WTC11 (cell line): ENCODE measurements at regions not wholly inside any gene's neighbourhood (a gene's known extent, or its start where the extent isn't known, plus 50 kb on each side); places are given as distances from the start of the nearest gene placed in this dataset.

Experiments used
- ATAC-seq: fragments of 200-7000 bp; cut with Tn5 transposase; 2 replicates; pipeline ENCODE4 v1.10.0; 2021; ENCODE audit warnings: mild to moderate bottlenecking, moderate library complexity
- CTCF ChIA-PET: fragments of 300-600 bp; sonication (Branson Sonifier 250); formaldehyde crosslinking; loops from one replicate; lab custom pipeline; 2021; ENCODE audit warnings: antibody characterized with exemption; lab: Charles Lee
- POLR2A ChIA-PET: fragments of 350-600 bp; sonication (Branson Sonifier 250); formaldehyde crosslinking; loops from one replicate; lab custom pipeline; 2021; ENCODE audit warnings: antibody characterized with exemption; lab: Charles Lee
- DNase-seq: peaks from one replicate; pipeline ENCODE4 v3.0.0; 2021; ENCODE audit warnings: low spot score
- H3K27ac Mint-ChIP-seq: 2 replicates; pipeline ENCODE4 v1.8.0; 2021; ENCODE audit warnings: mixed read lengths
- H3K27me3 Mint-ChIP-seq: 2 replicates; pipeline ENCODE4 v1.8.0; 2021; ENCODE audit warnings: low read depth, mild to moderate bottlenecking, moderate library complexity, mixed read lengths
- H3K36me3 Mint-ChIP-seq: 2 replicates; pipeline ENCODE4 v1.8.0; 2021; ENCODE audit warnings: mixed read lengths
- H3K4me1 Mint-ChIP-seq: 2 replicates; pipeline ENCODE4 v1.8.0; 2022; ENCODE audit warnings: mixed read lengths
- H3K4me3 Mint-ChIP-seq: 2 replicates; pipeline ENCODE4 v1.8.0; 2021; ENCODE audit warnings: mild to moderate bottlenecking, moderate library complexity, mixed read lengths
- H3K9me3 Mint-ChIP-seq: 2 replicates; pipeline ENCODE4 v1.8.0; 2021; ENCODE audit warnings: mixed read lengths
- ATF1 ChIP-seq: sonication (generic); formaldehyde crosslinking; IDR thresholded peaks from 2 replicates; pipeline ENCODE4 v1.8.1; 2023; ENCODE audit warnings: mild to moderate bottlenecking, moderate library complexity, missing genetic modification reagents
- CREB1 ChIP-seq: sonication (generic); formaldehyde crosslinking; IDR thresholded peaks from 2 replicates; pipeline ENCODE4 v1.8.0; 2023; ENCODE audit warnings: mild to moderate bottlenecking, missing genetic modification reagents
- FOXP1 ChIP-seq: sonication (generic); formaldehyde crosslinking; IDR thresholded peaks from 2 replicates; pipeline ENCODE4 v1.8.0; 2022; ENCODE audit warnings: missing genetic modification reagents, mild to moderate bottlenecking, moderate library complexity, borderline replicate concordance
- JAZF1 ChIP-seq: fragments of 250-450 bp; sonication (Bioruptor Pico); IDR thresholded peaks from 2 replicates; pipeline ENCODE4 v1.9.0; 2021; ENCODE audit warnings: moderate library complexity, mild to moderate bottlenecking, inconsistent platforms
- JUN ChIP-seq: sonication (generic); formaldehyde crosslinking; IDR thresholded peaks from 2 replicates; pipeline ENCODE4 v1.8.0; 2023; ENCODE audit warnings: mild to moderate bottlenecking, missing genetic modification reagents
- KAT7 ChIP-seq: sonication (generic); formaldehyde crosslinking; IDR thresholded peaks from 2 replicates; pipeline ENCODE4 v1.8.1; 2023; ENCODE audit warnings: missing genetic modification reagents, mild to moderate bottlenecking, borderline replicate concordance
- NFE2L1 ChIP-seq: sonication (generic); formaldehyde crosslinking; IDR thresholded peaks from 2 replicates; pipeline ENCODE4 v1.8.1; 2023; ENCODE audit warnings: missing genetic modification reagents
- NFYB ChIP-seq: sonication (generic); formaldehyde crosslinking; conservative IDR thresholded peaks from 2 replicates; pipeline ENCODE4 v1.8.0; 2022; ENCODE audit warnings: low read depth, missing genetic modification reagents
- NR1H2 ChIP-seq: sonication (generic); formaldehyde crosslinking; IDR thresholded peaks from 2 replicates; pipeline ENCODE4 v1.9.0; 2021; ENCODE audit warnings: mild to moderate bottlenecking, moderate library complexity, missing genetic modification reagents
- RELA ChIP-seq: sonication (generic); formaldehyde crosslinking; IDR thresholded peaks from 2 replicates; pipeline ENCODE4 v1.8.1; 2022; ENCODE audit warnings: missing genetic modification reagents, mild to moderate bottlenecking, borderline replicate concordance
- TCF7 ChIP-seq: sonication (generic); formaldehyde crosslinking; IDR thresholded peaks from 2 replicates; pipeline ENCODE4 v1.8.0; 2022; ENCODE audit warnings: mild to moderate bottlenecking, low read depth, missing genetic modification reagents, moderate library complexity
- TEAD1 ChIP-seq: sonication (generic); formaldehyde crosslinking; IDR thresholded peaks from 2 replicates; pipeline ENCODE4 v1.8.0; 2022; ENCODE audit warnings: mild to moderate bottlenecking, missing genetic modification reagents
- ZNF121 ChIP-seq: sonication (generic); formaldehyde crosslinking; IDR thresholded peaks from 2 replicates; pipeline ENCODE4 v1.8.0; 2023; ENCODE audit warnings: missing genetic modification reagents
- ZNF138 ChIP-seq: sonication (generic); formaldehyde crosslinking; conservative IDR thresholded peaks from 2 replicates; pipeline ENCODE4 v1.8.1; 2022; ENCODE audit warnings: mild to moderate bottlenecking, moderate library complexity, missing genetic modification reagents
- ZNF263 ChIP-seq: sonication (generic); formaldehyde crosslinking; IDR thresholded peaks from 2 replicates; pipeline ENCODE4 v1.8.1; 2022; ENCODE audit warnings: low read depth, mild to moderate bottlenecking, moderate library complexity, missing genetic modification reagents
- ZNF671 ChIP-seq: fragments of 250-450 bp; sonication (Bioruptor Pico); IDR thresholded peaks from 2 replicates; pipeline ENCODE4 v1.8.0; 2021; ENCODE audit warnings: mild to moderate bottlenecking
- TF ChIP-seq, protein P1 (sequence below): sonication (generic); formaldehyde crosslinking; IDR thresholded peaks from 2 replicates; pipeline ENCODE4 v1.8.0; 2022; ENCODE audit warnings: mild to moderate bottlenecking, missing genetic modification reagents
- TF ChIP-seq, protein P2 (sequence below): sonication (generic); formaldehyde crosslinking; conservative IDR thresholded peaks from 2 replicates; pipeline ENCODE4 v1.8.1; 2022; ENCODE audit warnings: mild to moderate bottlenecking, missing genetic modification reagents
- TF ChIP-seq, protein P3 (sequence below): sonication (generic); formaldehyde crosslinking; IDR thresholded peaks from 2 replicates; pipeline ENCODE4 v1.8.1; 2022; ENCODE audit warnings: low read depth, mild to moderate bottlenecking, moderate library complexity, missing genetic modification reagents, borderline replicate concordance
- TF ChIP-seq, protein P4 (sequence below): sonication (generic); formaldehyde crosslinking; IDR thresholded peaks from 2 replicates; pipeline ENCODE4 v1.8.0; 2022; ENCODE audit warnings: mild to moderate bottlenecking, missing genetic modification reagents
- TF ChIP-seq, protein P5 (sequence below): sonication (generic); formaldehyde crosslinking; IDR thresholded peaks from 2 replicates; pipeline ENCODE4 v1.8.0; 2023; ENCODE audit warnings: missing genetic modification reagents
- TF ChIP-seq, protein P6 (sequence below): fragments of 250-450 bp; sonication (Bioruptor Pico); IDR thresholded peaks from 2 replicates; pipeline ENCODE4 v1.8.0; 2021; ENCODE audit warnings: mild to moderate bottlenecking
- TF ChIP-seq, protein P7 (sequence below): sonication (generic); formaldehyde crosslinking; IDR thresholded peaks from 2 replicates; pipeline ENCODE4 v1.8.1; 2023; ENCODE audit warnings: mild to moderate bottlenecking, missing genetic modification reagents, moderate library complexity
- TF ChIP-seq, protein P8 (sequence below): fragments of 250-450 bp; sonication (Bioruptor Pico); IDR thresholded peaks from 2 replicates; pipeline ENCODE4 v1.9.0; 2021; ENCODE audit warnings: mild to moderate bottlenecking

DNA sequence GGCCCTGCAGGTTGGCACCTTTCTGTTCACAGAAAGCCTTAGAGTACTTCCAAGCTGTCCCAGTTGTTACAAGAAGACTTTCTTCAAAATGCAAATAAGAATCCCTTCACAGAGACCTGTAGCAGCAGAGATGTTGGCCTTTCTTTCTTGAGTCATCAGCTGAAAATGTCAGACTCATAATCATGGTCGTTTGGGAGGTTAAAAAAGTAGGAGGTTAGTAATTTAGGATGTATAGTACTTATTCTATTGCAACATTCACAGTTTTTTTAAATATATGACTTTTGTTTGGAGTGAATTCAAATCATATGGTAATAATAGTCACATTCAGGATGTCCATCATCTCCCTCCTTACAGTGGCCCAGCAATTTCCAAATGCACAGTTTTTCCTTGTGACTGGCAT, 223.9 kb upstream of the GLI3 start:
- Mint-ChIP-seq H3K36me3 (no peaks in the 10 kb centered on the region), H3K9me3 (peaks cover 13% of the 10 kb centered on the region)

DNA sequence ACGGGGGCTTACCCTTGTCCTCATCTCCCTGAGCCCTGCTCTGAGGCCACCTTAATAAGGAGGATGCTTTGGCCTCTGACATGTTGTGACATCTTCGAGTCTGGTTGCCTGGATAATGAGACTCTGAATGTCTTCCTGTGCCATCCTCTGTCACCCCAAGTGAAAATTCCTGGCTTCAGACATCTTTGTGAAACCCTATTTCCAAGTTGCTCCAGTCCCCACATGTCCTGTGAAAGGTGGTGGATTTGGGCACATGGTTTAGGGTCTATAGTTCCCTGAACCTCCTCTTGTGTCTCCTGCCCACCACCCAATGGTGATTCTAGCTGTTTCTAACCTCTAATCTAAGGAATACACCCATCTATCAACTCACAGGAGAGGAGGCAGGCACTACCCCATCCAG, 223.1 kb upstream of the GLI3 start:
- CTCF ChIA-PET = interaction anchor here (1.7 kb wide), 1 partner anchor 519 kb away, joined by 5 read pairs; no protein-coding TSS in a partner anchor
- no peak overlapping the region for H3K27ac Mint-ChIP-seq
- no peak for TF ChIP-seq JUN (CRISPR knock-in tag)
- TF ChIP-seq, protein P1, sequence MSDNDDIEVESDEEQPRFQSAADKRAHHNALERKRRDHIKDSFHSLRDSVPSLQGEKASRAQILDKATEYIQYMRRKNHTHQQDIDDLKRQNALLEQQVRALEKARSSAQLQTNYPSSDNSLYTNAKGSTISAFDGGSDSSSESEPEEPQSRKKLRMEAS (CRISPR knock-in tag) = no peak
- no peak for TF ChIP-seq NFYB (CRISPR knock-in tag)
- TF ChIP-seq, all 79 proteins: peak for 0
- peaks cover 13% of the 10 kb centered on the region for H3K9me3 Mint-ChIP-seq
- H3K4me3 Mint-ChIP-seq = no peak overlapping the region
- DNase-seq (no peak), ATAC-seq (no peak)
- no peaks in the 10 kb centered on the region for H3K4me1 Mint-ChIP-seq
- H3K36me3 Mint-ChIP-seq = no peaks in the 10 kb centered on the region
- POLR2A ChIA-PET = no interaction called here
- no peaks in the 10 kb centered on the region for H3K27me3 Mint-ChIP-seq

More for the DNA sequence above, 223.9 kb upstream of the GLI3 start:
- no peak for ATAC-seq
- POLR2A ChIA-PET = no interaction called here
- H3K27ac Mint-ChIP-seq = no peak overlapping the region
- H3K4me1 Mint-ChIP-seq = no peaks in the 10 kb centered on the region
- H3K4me3 Mint-ChIP-seq = no peak overlapping the region
- DNase-seq = no peak
- H3K27me3 Mint-ChIP-seq = no peaks in the 10 kb centered on the region
- CTCF ChIA-PET = interaction anchor here (1.7 kb wide), 1 partner anchor 520 kb away, joined by 5 read pairs; no protein-coding TSS in a partner anchor
- TF ChIP-seq ZNF263 (CRISPR knock-in tag) (no peak), KAT7 (CRISPR knock-in tag) (no peak), FOXP1 (no peak), NFE2L1 (CRISPR knock-in tag) (no peak), NR1H2 (no peak), JAZF1 (CRISPR knock-in tag) (no peak), RELA (CRISPR knock-in tag) (no peak), ZNF671 (no peak), ZNF138 (CRISPR knock-in tag) (no peak)
- TF ChIP-seq, protein P2, sequence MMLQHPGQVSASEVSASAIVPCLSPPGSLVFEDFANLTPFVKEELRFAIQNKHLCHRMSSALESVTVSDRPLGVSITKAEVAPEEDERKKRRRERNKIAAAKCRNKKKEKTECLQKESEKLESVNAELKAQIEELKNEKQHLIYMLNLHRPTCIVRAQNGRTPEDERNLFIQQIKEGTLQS (CRISPR knock-in tag) = no peak
- TF ChIP-seq, protein P3, sequence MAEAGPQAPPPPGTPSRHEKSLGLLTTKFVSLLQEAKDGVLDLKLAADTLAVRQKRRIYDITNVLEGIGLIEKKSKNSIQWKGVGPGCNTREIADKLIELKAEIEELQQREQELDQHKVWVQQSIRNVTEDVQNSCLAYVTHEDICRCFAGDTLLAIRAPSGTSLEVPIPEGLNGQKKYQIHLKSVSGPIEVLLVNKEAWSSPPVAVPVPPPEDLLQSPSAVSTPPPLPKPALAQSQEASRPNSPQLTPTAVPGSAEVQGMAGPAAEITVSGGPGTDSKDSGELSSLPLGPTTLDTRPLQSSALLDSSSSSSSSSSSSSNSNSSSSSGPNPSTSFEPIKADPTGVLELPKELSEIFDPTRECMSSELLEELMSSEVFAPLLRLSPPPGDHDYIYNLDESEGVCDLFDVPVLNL (CRISPR knock-in tag) = no peak
- TF ChIP-seq, protein P4, sequence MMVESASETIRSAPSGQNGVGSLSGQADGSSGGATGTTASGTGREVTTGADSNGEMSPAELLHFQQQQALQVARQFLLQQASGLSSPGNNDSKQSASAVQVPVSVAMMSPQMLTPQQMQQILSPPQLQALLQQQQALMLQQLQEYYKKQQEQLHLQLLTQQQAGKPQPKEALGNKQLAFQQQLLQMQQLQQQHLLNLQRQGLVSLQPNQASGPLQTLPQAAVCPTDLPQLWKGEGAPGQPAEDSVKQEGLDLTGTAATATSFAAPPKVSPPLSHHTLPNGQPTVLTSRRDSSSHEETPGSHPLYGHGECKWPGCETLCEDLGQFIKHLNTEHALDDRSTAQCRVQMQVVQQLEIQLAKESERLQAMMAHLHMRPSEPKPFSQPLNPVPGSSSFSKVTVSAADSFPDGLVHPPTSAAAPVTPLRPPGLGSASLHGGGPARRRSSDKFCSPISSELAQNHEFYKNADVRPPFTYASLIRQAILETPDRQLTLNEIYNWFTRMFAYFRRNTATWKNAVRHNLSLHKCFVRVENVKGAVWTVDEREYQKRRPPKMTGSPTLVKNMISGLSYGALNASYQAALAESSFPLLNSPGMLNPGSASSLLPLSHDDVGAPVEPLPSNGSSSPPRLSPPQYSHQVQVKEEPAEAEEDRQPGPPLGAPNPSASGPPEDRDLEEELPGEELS = no peak
- TF ChIP-seq, protein P5, sequence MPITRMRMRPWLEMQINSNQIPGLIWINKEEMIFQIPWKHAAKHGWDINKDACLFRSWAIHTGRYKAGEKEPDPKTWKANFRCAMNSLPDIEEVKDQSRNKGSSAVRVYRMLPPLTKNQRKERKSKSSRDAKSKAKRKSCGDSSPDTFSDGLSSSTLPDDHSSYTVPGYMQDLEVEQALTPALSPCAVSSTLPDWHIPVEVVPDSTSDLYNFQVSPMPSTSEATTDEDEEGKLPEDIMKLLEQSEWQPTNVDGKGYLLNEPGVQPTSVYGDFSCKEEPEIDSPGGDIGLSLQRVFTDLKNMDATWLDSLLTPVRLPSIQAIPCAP (CRISPR knock-in tag) = no peak

DNA sequence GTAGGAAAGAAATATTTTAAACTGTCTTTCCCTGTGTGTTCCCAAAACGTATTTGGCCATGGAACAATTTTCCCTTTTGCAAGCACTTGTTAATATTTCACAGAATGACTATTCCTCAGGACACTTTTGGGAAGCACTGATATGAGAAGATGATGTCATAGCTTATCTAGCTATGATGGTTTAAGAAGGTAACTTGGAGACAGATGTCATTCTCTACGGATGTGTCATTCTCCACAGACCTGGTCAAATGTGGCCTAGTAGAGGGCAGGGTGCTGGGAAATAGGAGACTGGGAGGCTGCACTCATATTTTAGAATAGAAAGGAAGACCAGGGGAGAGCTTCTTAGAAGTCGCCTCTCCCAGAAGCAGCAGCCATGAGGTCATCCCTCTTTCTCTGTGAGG, 220.7 kb upstream of the GLI3 start:
- CTCF ChIA-PET = interaction anchor here (0.6 to 0.9 kb wide), 2 partner anchors 248 to 517 kb away, joined by 4 read pairs; no protein-coding TSS in a partner anchor
- DNase-seq (no peak), ATAC-seq (no peak)
- Mint-ChIP-seq H3K4me1 (no peaks in the 10 kb centered on the region), H3K27ac (no peak overlapping the region), H3K4me3 (no peak overlapping the region), H3K9me3 (no peaks in the 10 kb centered on the region; the same call in 1 of the 2 replicates), H3K27me3 (no peaks in the 10 kb centered on the region), H3K36me3 (no peaks in the 10 kb centered on the region)
- POLR2A ChIA-PET = no interaction called here
- no peak for TF ChIP-seq TEAD1 (CRISPR knock-in tag)
- TF ChIP-seq, protein P6, sequence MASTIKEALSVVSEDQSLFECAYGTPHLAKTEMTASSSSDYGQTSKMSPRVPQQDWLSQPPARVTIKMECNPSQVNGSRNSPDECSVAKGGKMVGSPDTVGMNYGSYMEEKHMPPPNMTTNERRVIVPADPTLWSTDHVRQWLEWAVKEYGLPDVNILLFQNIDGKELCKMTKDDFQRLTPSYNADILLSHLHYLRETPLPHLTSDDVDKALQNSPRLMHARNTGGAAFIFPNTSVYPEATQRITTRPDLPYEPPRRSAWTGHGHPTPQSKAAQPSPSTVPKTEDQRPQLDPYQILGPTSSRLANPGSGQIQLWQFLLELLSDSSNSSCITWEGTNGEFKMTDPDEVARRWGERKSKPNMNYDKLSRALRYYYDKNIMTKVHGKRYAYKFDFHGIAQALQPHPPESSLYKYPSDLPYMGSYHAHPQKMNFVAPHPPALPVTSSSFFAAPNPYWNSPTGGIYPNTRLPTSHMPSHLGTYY (CRISPR knock-in tag) = no peak
- TF ChIP-seq TCF7 (CRISPR knock-in tag) = no peak
- no peak for TF ChIP-seq ZNF121 (CRISPR knock-in tag)
- no peak for TF ChIP-seq CREB1 (CRISPR knock-in tag)
- TF ChIP-seq, protein P7, sequence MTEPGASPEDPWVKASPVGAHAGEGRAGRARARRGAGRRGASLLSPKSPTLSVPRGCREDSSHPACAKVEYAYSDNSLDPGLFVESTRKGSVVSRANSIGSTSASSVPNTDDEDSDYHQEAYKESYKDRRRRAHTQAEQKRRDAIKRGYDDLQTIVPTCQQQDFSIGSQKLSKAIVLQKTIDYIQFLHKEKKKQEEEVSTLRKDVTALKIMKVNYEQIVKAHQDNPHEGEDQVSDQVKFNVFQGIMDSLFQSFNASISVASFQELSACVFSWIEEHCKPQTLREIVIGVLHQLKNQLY = no peak
- TF ChIP-seq, protein P8, sequence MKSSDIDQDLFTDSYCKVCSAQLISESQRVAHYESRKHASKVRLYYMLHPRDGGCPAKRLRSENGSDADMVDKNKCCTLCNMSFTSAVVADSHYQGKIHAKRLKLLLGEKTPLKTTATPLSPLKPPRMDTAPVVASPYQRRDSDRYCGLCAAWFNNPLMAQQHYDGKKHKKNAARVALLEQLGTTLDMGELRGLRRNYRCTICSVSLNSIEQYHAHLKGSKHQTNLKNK (CRISPR knock-in tag) = no peak
- TF ChIP-seq ATF1 (CRISPR knock-in tag) = no peak
